ENCODE measurements at regions not wholly inside any gene's neighbourhood (a gene's known extent, or its start where the extent isn't known, plus 50 kb on each side); places are given as distances from the start of the nearest gene placed in this dataset.
A peak's percentile ranks its signal among the peaks of the same experiment; 100 is the strongest.
"Not testable (repeated sequence)": the region's sequence is repeated elsewhere in the genome, so short reads cannot be mapped to it uniquely, and the experiment has no call there.

GRCh38 chr6:26754212-26754611 lies 94.7 kb upstream of the ZNF322 start:
- H3K4me3 ChIP-seq (ENCODE audit: low read depth, low read length) = no peak overlapping the region
- TF ChIP-seq CTCF (IDR thresholded peaks at IDR 0.05; ENCODE audit: insufficient read depth, low read length, poor library complexity, severe bottlenecking) = no peak
- DNase-seq (ENCODE audit: low read depth) = no peak
- peaks cover 28% of the 10 kb centered on the region for H3K27me3 ChIP-seq (ENCODE audit: control insufficient read depth, insufficient read depth, low read length)
- H3K36me3 ChIP-seq (ENCODE audit: control insufficient read depth, insufficient read depth, low read length) = no peaks in the 10 kb centered on the region

DNA sequence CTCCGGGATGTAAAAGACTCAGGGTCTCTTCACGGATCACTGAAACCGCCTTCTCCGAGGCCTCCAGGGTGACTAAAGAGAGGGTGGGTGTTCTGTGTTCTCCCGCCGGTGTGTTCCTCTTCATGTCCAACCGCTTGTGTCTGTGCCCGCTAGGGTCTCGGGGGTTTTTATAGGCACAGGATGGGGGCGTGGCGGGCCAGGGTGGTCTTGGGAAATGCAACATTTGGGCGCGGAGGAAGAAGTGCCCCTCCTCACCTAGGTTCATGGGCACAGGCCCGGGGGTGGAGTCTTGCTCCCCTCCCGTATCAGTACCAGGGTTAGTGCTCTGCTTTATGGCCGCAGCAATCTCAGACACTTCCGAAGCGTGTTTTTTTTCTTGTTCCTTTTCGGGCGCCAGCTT lies 95.3 kb upstream of the ZNF322 start:
- not testable (repeated sequence) for H3K4me3 ChIP-seq (ENCODE audit: low read depth, low read length); H3K36me3 ChIP-seq (ENCODE audit: control insufficient read depth, insufficient read depth, low read length); DNase-seq (ENCODE audit: low read depth)
- peaks cover 24% of the 10 kb centered on the region for H3K27me3 ChIP-seq (ENCODE audit: control insufficient read depth, insufficient read depth, low read length)

- H3K36me3 ChIP-seq (ENCODE audit: control insufficient read depth, insufficient read depth, low read length); DNase-seq (ENCODE audit: low read depth): not testable (repeated sequence)
- H3K4me3 ChIP-seq (ENCODE audit: low read depth, low read length) = peak overlapping the region; percentile 19
- H3K27me3 ChIP-seq (ENCODE audit: control insufficient read depth, insufficient read depth, low read length) = peaks cover 20% of the 10 kb centered on the region
Measured at GRCh38 chr6:26756067-26756805, 96.7 kb upstream of the ZNF322 start.

DNA sequence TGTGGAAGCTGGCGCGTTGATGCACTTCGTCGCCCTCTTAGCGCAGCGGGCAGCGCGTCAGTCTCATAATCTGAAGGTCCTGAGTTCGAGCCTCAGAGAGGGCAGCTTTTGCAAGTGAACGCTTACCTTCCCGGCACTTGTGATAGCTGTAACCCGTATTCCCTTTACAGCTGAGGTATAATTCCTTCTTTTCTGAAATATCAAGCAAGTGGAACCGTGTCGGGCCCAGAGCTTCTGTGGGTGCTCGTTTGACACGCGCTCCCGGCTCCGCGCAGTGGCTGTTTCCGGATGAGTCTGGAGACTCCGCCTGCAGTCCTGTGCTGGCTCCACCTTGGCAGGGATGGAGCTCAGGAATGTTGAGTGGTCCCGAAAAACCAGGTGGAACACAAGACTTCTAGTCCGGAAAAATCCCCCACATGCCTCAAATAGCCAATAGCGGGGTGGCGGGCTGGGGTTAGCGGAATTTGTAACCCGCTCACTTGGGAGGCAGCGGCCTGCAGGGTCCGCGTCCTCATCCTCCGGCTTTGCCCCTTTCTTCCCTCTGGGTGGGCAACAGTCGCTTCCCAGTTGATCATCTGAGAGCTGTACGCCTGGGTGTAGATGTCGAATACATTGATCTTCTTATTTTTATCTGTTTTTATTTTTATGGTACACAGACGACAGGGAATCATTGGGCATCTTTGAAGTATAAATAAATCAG lies 106.8 kb upstream of the ZNF322 start:
- DNase-seq (ENCODE audit: low read depth); H3K27me3 ChIP-seq (ENCODE audit: control insufficient read depth, insufficient read depth, low read length); H3K36me3 ChIP-seq (ENCODE audit: control insufficient read depth, insufficient read depth, low read length); H3K4me3 ChIP-seq (ENCODE audit: low read depth, low read length): not testable (repeated sequence)

GRCh38 chr6:26770941-26771666 lies 111.6 kb upstream of the ZNF322 start:
- not testable (repeated sequence) for H3K36me3 ChIP-seq (ENCODE audit: control insufficient read depth, insufficient read depth, low read length); H3K4me3 ChIP-seq (ENCODE audit: low read depth, low read length); DNase-seq (ENCODE audit: low read depth); H3K27me3 ChIP-seq (ENCODE audit: control insufficient read depth, insufficient read depth, low read length)

- not testable (repeated sequence) for DNase-seq (ENCODE audit: low read depth); H3K4me3 ChIP-seq (ENCODE audit: low read depth, low read length); H3K36me3 ChIP-seq (ENCODE audit: control insufficient read depth, insufficient read depth, low read length); H3K27me3 ChIP-seq (ENCODE audit: control insufficient read depth, insufficient read depth, low read length)
Measured at GRCh38 chr6:26773414-26773813, 113.9 kb upstream of the ZNF322 start.

- H3K4me3 ChIP-seq (ENCODE audit: low read depth, low read length); H3K27me3 ChIP-seq (ENCODE audit: control insufficient read depth, insufficient read depth, low read length); H3K36me3 ChIP-seq (ENCODE audit: control insufficient read depth, insufficient read depth, low read length); DNase-seq (ENCODE audit: low read depth): not testable (repeated sequence)
Measured at GRCh38 chr6:26780563-26780962, 121.0 kb upstream of the ZNF322 start.

DNA sequence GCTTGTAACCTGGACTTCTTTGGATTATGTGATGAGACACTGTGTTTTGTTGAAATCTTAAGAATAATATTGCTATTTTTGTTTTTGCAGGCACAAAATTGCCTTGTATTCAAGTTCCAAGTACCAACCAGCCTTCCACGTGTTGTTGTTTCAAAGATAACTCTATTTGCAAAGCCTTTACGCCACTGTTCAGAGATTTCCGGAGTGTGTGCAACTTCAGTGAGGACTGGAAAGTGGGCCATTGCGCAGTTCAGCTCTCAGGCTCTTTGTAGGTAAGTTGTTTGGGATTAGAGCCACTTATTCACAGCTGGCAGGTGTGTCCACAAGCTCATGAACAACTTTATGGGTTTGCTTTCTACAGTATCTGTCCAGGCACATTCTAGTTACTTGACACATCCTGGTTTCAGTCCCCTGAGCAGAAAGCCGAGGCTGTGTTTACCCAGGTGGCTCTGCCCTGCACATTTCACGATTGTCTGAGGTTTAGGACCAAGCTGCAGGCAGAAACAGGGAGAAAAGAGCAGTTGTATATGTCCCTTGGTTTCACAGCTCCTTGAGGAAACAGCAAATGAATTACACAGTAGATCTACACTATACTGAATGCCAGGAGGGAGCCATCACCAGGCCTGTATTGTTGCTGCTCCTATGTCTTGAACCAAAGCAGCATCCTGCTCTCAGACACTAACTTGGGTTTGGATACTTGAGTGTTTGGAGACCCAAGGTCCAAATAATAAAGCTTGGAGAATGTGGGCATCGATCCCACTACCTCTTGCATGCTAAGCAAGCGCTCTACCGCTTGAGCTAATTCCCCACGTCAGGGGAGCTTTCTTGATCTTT lies 136.1 kb upstream of the ZNF322 start:
- not testable (repeated sequence) for DNase-seq (ENCODE audit: low read depth); H3K4me3 ChIP-seq (ENCODE audit: low read depth, low read length); H3K36me3 ChIP-seq (ENCODE audit: control insufficient read depth, insufficient read depth, low read length); H3K27me3 ChIP-seq (ENCODE audit: control insufficient read depth, insufficient read depth, low read length)

DNA sequence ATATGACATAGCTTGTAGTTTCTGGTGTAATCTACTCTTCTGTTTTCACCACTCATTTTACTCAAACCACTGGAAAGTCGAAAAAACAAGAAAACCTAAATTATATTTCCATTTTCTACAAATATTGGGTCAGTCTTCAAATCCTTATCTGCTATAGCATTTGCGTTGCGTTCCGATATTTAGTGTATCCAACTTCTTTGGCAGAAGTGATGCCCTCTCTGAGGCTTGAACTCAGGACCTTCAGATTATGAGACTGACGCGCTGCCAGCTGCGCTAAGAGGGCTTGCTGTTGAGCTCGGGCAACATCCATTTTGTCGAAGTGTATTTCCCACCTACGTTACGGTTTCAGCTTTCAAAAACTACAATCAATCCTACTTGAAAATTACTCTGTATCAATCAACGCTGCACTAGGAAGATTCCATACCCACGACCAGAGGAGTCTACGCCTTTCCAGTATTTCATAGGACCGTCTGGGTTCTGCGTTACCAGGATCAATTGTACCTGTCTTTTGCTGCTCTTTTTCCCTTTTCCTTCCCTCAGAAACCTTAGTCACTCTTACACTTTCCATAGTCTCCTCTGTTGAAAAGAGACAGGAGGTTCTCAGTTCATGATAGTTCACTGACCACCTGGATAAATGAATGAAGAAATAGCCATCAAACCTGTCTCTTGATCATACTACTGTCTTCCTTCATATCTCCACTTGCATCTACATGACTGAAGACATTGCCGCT lies 140.5 kb upstream of the ZNF322 start:
- not testable (repeated sequence) for H3K36me3 ChIP-seq (ENCODE audit: control insufficient read depth, insufficient read depth, low read length); DNase-seq (ENCODE audit: low read depth); H3K27me3 ChIP-seq (ENCODE audit: control insufficient read depth, insufficient read depth, low read length); H3K4me3 ChIP-seq (ENCODE audit: low read depth, low read length)

GRCh38 chr6:26803762-26804161 lies 144.2 kb upstream of the ZNF322 start:
- H3K36me3 ChIP-seq (ENCODE audit: control insufficient read depth, insufficient read depth, low read length); DNase-seq (ENCODE audit: low read depth); H3K27me3 ChIP-seq (ENCODE audit: control insufficient read depth, insufficient read depth, low read length); H3K4me3 ChIP-seq (ENCODE audit: low read depth, low read length): not testable (repeated sequence)

- H3K4me3 ChIP-seq (ENCODE audit: low read depth, low read length); DNase-seq (ENCODE audit: low read depth); H3K36me3 ChIP-seq (ENCODE audit: control insufficient read depth, insufficient read depth, low read length); H3K27me3 ChIP-seq (ENCODE audit: control insufficient read depth, insufficient read depth, low read length): not testable (repeated sequence)
Measured at GRCh38 chr6:26811486-26812116, 152.1 kb upstream of the ZNF322 start.

DNA sequence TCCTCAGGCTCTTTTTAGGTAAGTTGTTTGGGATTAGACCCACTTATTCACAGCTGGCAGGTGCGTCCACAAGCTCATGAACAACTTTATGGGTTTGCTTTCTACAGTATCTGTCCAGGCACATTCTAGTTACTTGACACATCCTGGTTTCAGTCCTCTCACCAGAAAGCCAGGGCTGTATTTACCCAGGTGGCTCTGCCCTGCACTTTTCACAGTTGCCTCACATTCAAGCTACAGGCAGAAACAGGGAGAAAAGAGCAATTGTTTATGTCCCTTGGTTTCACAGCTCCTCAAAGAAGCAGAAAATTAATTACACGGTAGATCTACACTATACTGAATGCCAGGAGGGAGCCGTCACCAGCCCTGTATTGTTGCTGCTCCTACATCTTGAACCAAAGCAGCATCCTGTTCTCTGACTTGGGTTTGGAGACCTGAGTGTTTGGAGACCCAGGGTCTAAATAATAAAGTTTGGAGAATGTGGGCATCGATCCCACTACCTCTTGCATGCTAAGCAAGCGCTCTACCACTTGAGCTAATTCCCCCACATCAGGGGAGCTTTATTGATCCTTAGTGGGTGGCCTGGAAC lies 159.2 kb upstream of the ZNF322 start:
- DNase-seq (ENCODE audit: low read depth); H3K27me3 ChIP-seq (ENCODE audit: control insufficient read depth, insufficient read depth, low read length); H3K36me3 ChIP-seq (ENCODE audit: control insufficient read depth, insufficient read depth, low read length); H3K4me3 ChIP-seq (ENCODE audit: low read depth, low read length): not testable (repeated sequence)
